ENCODE measurements at regions not wholly inside any gene's neighbourhood (a gene's known extent, or its start where the extent isn't known, plus 50 kb on each side); places are given as distances from the start of the nearest gene placed in this dataset.
"Not testable (repeated sequence)": the region's sequence is repeated elsewhere in the genome, so short reads cannot be mapped to it uniquely, and the experiment has no call there.

DNA sequence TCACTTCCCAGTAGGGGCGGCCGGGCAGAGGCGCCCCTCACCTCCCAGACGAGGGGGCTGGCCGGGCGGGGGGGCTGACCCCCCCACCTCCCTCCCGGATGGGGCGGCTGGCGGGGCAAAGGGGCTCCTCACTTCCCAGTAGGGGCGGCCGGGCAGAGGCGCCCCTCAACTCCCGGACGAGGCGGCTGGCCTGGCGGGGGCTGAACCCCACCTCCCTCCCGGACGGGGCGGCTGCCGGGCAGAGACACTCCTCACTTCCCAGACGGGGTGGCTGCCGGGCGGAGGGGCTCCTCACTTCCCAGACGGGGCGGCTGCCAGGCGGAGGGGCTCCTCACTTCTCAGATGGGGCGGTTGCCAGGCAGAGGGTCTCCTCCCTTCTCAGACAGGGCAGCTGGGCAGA is 75.6 kb downstream of the APOBEC1 start:
- TF ChIP-seq, protein P1, sequence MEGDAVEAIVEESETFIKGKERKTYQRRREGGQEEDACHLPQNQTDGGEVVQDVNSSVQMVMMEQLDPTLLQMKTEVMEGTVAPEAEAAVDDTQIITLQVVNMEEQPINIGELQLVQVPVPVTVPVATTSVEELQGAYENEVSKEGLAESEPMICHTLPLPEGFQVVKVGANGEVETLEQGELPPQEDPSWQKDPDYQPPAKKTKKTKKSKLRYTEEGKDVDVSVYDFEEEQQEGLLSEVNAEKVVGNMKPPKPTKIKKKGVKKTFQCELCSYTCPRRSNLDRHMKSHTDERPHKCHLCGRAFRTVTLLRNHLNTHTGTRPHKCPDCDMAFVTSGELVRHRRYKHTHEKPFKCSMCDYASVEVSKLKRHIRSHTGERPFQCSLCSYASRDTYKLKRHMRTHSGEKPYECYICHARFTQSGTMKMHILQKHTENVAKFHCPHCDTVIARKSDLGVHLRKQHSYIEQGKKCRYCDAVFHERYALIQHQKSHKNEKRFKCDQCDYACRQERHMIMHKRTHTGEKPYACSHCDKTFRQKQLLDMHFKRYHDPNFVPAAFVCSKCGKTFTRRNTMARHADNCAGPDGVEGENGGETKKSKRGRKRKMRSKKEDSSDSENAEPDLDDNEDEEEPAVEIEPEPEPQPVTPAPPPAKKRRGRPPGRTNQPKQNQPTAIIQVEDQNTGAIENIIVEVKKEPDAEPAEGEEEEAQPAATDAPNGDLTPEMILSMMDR (IDR thresholded peaks at IDR 0.05; ENCODE audit: insufficient read depth, low read depth, low read length), result not testable (repeated sequence)
- TF ChIP-seq EZH2 (IDR thresholded peaks at IDR 0.05; ENCODE audit: insufficient read depth, low read length), result not testable (repeated sequence)
